Thymus (tissue), 11 donors: ENCODE measurements at regions not wholly inside any gene's neighbourhood (a gene's known extent, or its start where the extent isn't known, plus 50 kb on each side); places are given as distances from the start of the nearest gene placed in this dataset.

Source experiments
- DNase-seq, 9 donors: peaks; one replicate each; pipeline ENCODE4 v3.0.0-alpha.2; 2013; ENCODE audit warnings: low spot score in 9 of 9, low read depth in 6 of 9, missing footprints in 1 of 9
- H3K27ac ChIP-seq, 2 donors: one replicate each; pipeline ENCODE4 v1.5.1; 2013; ENCODE audit warnings: control low read depth in 1 of 2, low read depth in 1 of 2, low read length in 1 of 2, mild to moderate bottlenecking in 1 of 2, moderate library complexity in 1 of 2
- H3K27me3 ChIP-seq, 2 donors: one replicate each; pipeline ENCODE4 v1.5.1; 2013; ENCODE audit warnings: low read length in 1 of 2; ENCODE audit not compliant: control insufficient read depth in 2 of 2, insufficient read depth in 1 of 2
- H3K36me3 ChIP-seq, 2 donors: one replicate each; pipeline ENCODE4 v1.5.1; 2013; ENCODE audit warnings: low read length in 1 of 2, mild to moderate bottlenecking in 1 of 2, moderate library complexity in 1 of 2; ENCODE audit not compliant: control insufficient read depth in 2 of 2, insufficient read depth in 2 of 2
- H3K4me1 ChIP-seq, 2 donors: one replicate each; pipeline ENCODE4 v1.5.1; 2013; ENCODE audit warnings: low read length in 2 of 2; ENCODE audit not compliant: control insufficient read depth in 2 of 2, insufficient read depth in 2 of 2
- H3K4me3 ChIP-seq, 2 donors: one replicate each; pipeline ENCODE4 v1.5.1; 2013; ENCODE audit warnings: low read length in 2 of 2, control low read depth in 1 of 2, mild to moderate bottlenecking in 1 of 2
- H3K9me3 ChIP-seq, 2 donors: one replicate each; pipeline ENCODE4 v1.5.1; 2013; ENCODE audit warnings: low read length in 1 of 2, mild to moderate bottlenecking in 1 of 2; ENCODE audit not compliant: control insufficient read depth in 2 of 2, insufficient read depth in 1 of 2
- WGBS: extraction: QIAGEN DNeasy Blood & Tissue Kit; methylation state at CpG from one replicate; pipeline ENCODE4 v1.1.7; 2013; 5-methylcytosine and 5-hydroxymethylcytosine counted together
- donor health status: healthy.

- Histone ChIP-seq H3K4me3 (no peak overlapping the region), H3K36me3 (no peaks in the 10 kb centered on the region), H3K27me3 (no peaks in the 10 kb centered on the region), H3K4me1 (no peaks in the 10 kb centered on the region), H3K27ac (no peak overlapping the region), H3K9me3 (no peaks in the 10 kb centered on the region)
- no peak for DNase-seq
- WGBS = 88% methylated on average over 4 of the region's 4 CpGs
These were observed 1714.3 kb upstream of the PCDH7 start for GRCh38 chr4:29005838-29006237.

DNA sequence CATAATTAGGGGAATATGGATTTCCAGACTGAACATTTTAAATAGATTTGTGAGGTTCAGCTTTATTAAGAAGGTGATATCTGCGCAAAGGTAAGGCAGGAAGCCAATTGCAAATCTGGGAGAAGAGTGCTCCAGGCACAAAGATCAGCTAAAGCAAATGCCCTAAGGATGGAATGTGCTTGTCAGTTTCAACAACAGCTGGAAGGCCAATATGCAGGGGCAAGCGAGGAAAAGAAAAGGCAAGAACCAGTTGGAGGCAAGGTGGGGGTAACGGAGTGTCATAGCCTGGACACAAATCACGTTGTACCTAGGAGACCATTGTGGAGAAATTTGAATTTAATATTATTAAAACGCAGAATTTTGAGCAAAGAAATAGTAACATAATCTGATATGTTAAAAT lies 1710.3 kb upstream of the PCDH7 start:
- no peak overlapping the region for H3K4me3 ChIP-seq
- WGBS = 58% methylated on average over 5 of the region's 5 CpGs
- H3K9me3 ChIP-seq = no peaks in the 10 kb centered on the region

DNA sequence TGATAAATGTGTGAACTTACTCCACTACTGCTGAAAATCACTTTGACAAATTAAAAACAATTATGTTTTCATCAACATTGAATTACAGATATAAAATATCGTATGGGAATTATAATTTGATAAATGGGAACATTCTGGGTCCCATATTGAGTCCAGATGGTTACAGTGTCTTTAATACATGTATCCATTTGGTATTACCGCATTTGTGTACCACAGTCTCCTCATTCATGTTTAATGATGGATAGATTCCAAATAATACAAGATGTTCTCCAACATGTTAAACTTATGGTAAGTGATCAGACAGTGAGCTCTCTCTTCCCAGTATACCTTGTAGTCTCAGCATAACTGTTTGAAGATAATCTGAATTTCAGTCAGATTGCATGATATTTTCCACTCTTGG lies 1706.8 kb upstream of the PCDH7 start:
- no peaks in the 10 kb centered on the region for H3K27me3 ChIP-seq
- DNase-seq = no peak
- WGBS = 78% methylated on average over 2 of the region's 2 CpGs
- H3K4me3 ChIP-seq = no peak overlapping the region
- H3K9me3 ChIP-seq = no peaks in the 10 kb centered on the region
- no peaks in the 10 kb centered on the region for H3K4me1 ChIP-seq
- H3K27ac ChIP-seq = no peak overlapping the region
- no peaks in the 10 kb centered on the region for H3K36me3 ChIP-seq

More for the DNA sequence above, 1710.3 kb upstream of the PCDH7 start:
- no peak overlapping the region for H3K27ac ChIP-seq
- H3K27me3 ChIP-seq = no peaks in the 10 kb centered on the region
- no peak for DNase-seq
- no peaks in the 10 kb centered on the region for H3K36me3 ChIP-seq
- no peaks in the 10 kb centered on the region for H3K4me1 ChIP-seq

DNA sequence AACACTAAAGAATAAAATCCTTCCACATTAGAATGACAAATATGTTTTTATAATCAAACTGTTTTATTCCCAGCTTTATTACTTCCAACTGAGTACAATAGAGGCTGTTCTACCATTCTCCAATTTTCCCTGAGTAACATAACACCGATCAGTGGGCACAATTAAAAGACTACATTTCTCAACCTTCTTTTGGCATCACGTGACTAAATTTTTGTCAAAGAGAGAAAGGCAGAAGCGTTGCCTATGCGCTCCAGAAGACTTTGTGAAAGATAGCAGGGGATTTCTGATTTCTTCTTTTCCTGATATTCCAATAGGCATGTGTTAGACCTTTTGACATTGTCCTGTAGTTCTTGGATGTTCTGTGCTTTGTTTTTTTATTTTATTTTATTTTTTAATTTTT lies 1705.6 kb upstream of the PCDH7 start:
- H3K36me3 ChIP-seq = no peaks in the 10 kb centered on the region
- WGBS = 94% methylated on average over 4 of the region's 4 CpGs
- H3K4me3 ChIP-seq = no peak overlapping the region
- no peaks in the 10 kb centered on the region for H3K9me3 ChIP-seq
- H3K27ac ChIP-seq = no peak overlapping the region
- DNase-seq = no peak
- H3K27me3 ChIP-seq = no peaks in the 10 kb centered on the region
- H3K4me1 ChIP-seq = no peaks in the 10 kb centered on the region

DNA sequence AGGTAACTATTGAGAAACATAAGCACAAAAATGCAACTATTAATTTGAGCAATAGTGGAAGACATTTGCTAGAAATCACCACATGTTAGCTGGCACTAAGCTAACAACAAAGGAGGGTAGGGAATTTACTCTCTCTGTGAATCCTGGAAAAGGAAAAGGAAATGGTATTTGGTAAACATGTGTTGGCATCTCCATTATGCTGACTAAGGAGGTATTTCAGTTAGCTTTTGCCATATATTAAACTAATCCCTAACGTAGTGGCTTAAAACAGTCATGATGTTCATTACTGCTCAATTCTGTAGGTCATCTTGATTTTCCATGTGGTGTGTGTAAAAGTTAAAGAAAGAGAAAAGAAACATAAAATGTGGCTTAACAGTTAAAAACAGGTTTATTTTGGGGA lies 1686.5 kb upstream of the PCDH7 start:
- H3K36me3 ChIP-seq = no peaks in the 10 kb centered on the region
- H3K27ac ChIP-seq = no peak overlapping the region
- H3K9me3 ChIP-seq = no peaks in the 10 kb centered on the region
- no peaks in the 10 kb centered on the region for H3K27me3 ChIP-seq
- no peaks in the 10 kb centered on the region for H3K4me1 ChIP-seq
- no peak for DNase-seq
- WGBS = 96% methylated on average over 1 of the region's 1 CpG
- H3K4me3 ChIP-seq = no peak overlapping the region

DNA sequence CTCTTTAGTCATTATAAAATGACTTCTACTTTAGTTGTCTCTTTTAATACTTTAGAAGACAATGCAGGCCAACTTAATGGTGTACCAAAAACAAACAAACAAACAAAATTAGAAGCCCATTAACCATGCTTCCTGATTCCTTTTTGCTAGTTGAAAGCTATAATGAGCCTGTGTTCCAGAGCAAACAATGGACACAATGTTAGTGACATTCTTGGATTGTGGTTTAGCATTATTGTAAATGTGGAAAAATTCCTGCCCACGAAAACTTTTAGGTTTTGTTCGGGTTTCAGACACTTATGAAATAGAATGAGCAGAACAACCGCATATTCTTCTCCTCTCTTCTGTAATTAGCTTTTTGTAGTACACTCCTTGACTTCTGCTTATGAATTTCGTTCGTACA lies 1682.7 kb upstream of the PCDH7 start:
- Histone ChIP-seq H3K9me3 (no peaks in the 10 kb centered on the region), H3K27ac (no peak overlapping the region), H3K36me3 (no peaks in the 10 kb centered on the region), H3K4me1 (no peaks in the 10 kb centered on the region), H3K4me3 (no peak overlapping the region), H3K27me3 (no peaks in the 10 kb centered on the region)
- WGBS = 86% methylated on average over 5 of the region's 5 CpGs
- no peak for DNase-seq

DNA sequence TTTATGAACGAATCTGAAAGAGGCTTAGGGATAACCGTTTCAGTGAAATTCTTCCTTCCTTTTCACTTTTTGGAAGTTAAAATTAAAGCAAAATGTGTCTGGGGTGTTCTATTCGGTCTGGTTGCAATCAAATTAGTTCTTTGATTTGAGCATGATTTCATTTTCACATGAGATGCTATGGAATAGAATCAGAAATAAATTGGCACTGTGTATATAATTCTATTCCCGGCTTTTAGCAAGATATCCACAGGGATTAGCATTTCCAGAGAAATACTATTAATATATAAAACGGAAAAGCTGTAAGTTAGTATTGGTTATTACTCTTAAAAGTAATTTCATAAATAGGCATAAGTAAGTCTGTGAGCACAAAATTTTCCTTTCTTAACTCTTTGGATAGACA lies 1676.8 kb upstream of the PCDH7 start:
- Histone ChIP-seq H3K4me1 (no peaks in the 10 kb centered on the region), H3K36me3 (no peaks in the 10 kb centered on the region), H3K4me3 (no peak overlapping the region), H3K27ac (no peak overlapping the region), H3K9me3 (peaks cover 0 to 9% of the 10 kb centered on the region in 2 donors), H3K27me3 (no peaks in the 10 kb centered on the region)
- WGBS = 85% methylated on average over 5 of the region's 5 CpGs
- no peak for DNase-seq

- DNase-seq = no peak
These were observed 1674.0 kb upstream of the PCDH7 start for GRCh38 chr4:29046186-29046585.

GRCh38 chr4:29046781-29047180 lies 1673.4 kb upstream of the PCDH7 start:
- Histone ChIP-seq H3K4me3 (no peak overlapping the region), H3K27ac (no peak overlapping the region), H3K27me3 (no peaks in the 10 kb centered on the region), H3K9me3 (peaks cover 0 to 9% of the 10 kb centered on the region in 2 donors), H3K36me3 (no peaks in the 10 kb centered on the region), H3K4me1 (no peaks in the 10 kb centered on the region)
- no peak for DNase-seq
- 93% methylated on average over 2 of the region's 2 CpGs for WGBS

More at GRCh38 chr4:29046186-29046585, 1674.0 kb upstream of the PCDH7 start:
- no peaks in the 10 kb centered on the region for H3K27me3 ChIP-seq
- no peaks in the 10 kb centered on the region for H3K36me3 ChIP-seq
- no peak overlapping the region for H3K27ac ChIP-seq
- 56% methylated on average over 2 of the region's 2 CpGs for WGBS
- no peaks in the 10 kb centered on the region for H3K4me1 ChIP-seq
- H3K9me3 ChIP-seq = peaks cover 0 to 9% of the 10 kb centered on the region in 2 donors
- no peak overlapping the region for H3K4me3 ChIP-seq
